DND-41 (cell line): ENCODE measurements at regions not wholly inside any gene's neighbourhood (a gene's known extent, or its start where the extent isn't known, plus 50 kb on each side); places are given as distances from the start of the nearest gene placed in this dataset.

Source experiments
- CTCF ChIP-seq: IDR thresholded peaks from 2 replicates; pipeline ENCODE4 v1.5.1; 2012; ENCODE audit warnings: borderline replicate concordance, low read length, moderate library complexity, mild to moderate bottlenecking; ENCODE audit not compliant: poor library complexity, severe bottlenecking; ENCODE audit errors: extremely low read depth
- EZH2 ChIP-seq: IDR thresholded peaks from 3 replicates; pipeline ENCODE4 v1.6.1; 2012; ENCODE audit warnings: borderline replicate concordance, low read depth, mild to moderate bottlenecking, moderate library complexity, low read length, inconsistent platforms; ENCODE audit not compliant: severe bottlenecking

DNA sequence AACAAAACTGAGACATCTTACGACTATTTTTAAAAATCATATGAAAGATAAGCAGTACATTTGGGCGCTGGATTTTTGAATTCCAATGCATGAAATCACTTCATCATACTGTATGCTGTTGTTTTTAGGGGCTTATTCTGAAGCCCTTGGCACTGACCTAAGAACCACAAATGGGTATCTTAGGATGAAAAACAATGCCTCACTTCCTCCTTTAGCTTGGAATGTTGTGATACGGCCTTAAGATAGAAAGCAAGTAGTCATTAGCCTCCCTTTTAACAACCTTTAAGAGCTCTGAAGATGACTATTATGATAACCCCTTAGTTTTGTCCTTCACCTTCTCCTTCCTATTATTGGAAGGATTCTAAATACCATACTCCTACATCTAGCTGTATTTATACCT is 289.8 kb downstream of the ARPP21 start:
- TF ChIP-seq CTCF = no peak
- TF ChIP-seq EZH2 = no peak
